ENCODE measurements at regions not wholly inside any gene's neighbourhood (a gene's known extent, or its start where the extent isn't known, plus 50 kb on each side); places are given as distances from the start of the nearest gene placed in this dataset.

GRCh38 chr20:52410182-52410647 lies 218.6 kb upstream of the ZFP64 start:
- H2AFZ ChIP-seq (ENCODE audit: control insufficient read depth, low read depth, low read length) = no peak overlapping the region
- TF ChIP-seq ZBTB11 (CRISPR knock-in tag; IDR thresholded peaks at IDR 0.05) = no peak
- TF ChIP-seq SUPT20H (IDR thresholded peaks at IDR 0.05; ENCODE audit: borderline replicate concordance, control insufficient read depth, low read depth, low read length) = no peak
- no peak for TF ChIP-seq PKNOX1 (IDR thresholded peaks at IDR 0.05)
- no peak for TF ChIP-seq HCFC1 (IDR thresholded peaks at IDR 0.05; ENCODE audit: low read length)
- no peak for TF ChIP-seq RCOR1 (conservative IDR thresholded peaks at IDR 0.05; ENCODE audit: low read depth, low read length)
- no peak for TF ChIP-seq CEBPB (IDR thresholded peaks at IDR 0.05; ENCODE audit: borderline replicate concordance in 1 of 2, low read depth in 2 of 2, low read length in 2 of 2)
- TF ChIP-seq CUX1 (IDR thresholded peaks at IDR 0.05; ENCODE audit: insufficient replicate concordance, low read depth, low read length) = no peak
- no peaks in the 10 kb centered on the region for H4K20me1 ChIP-seq (ENCODE audit: control insufficient read depth, insufficient read depth)
- FAIRE-seq (no peak), DNase-seq (ENCODE audit: low read depth, low spot score) (no peak), ATAC-seq (no peak)
- no peaks in the 10 kb centered on the region for H3K36me3 ChIP-seq (ENCODE audit: control insufficient read depth in 2 of 2, insufficient read depth in 2 of 2, low read length in 1 of 2)
- no peaks in the 10 kb centered on the region; the same call in 2 of the 3 replicates for H3K9me3 ChIP-seq (replicated peaks; ENCODE audit: control insufficient read depth, insufficient read depth, low read length)
- no peaks in the 10 kb centered on the region for H3K79me2 ChIP-seq (ENCODE audit: control insufficient read depth, insufficient read depth, low read length)
- ChIA-PET POLR2A (interaction anchor here (0.6 kb wide), 1 partner anchor 143 kb away, joined by 3 read pairs; no protein-coding TSS in a partner anchor), RAD21 (ENCODE audit: unreplicated experiment) (no interaction called here), CTCF (no interaction called here), SMC1A (ENCODE audit: uncharacterized antibody, unreplicated experiment) (interaction anchor here (0.6 kb wide), 1 partner anchor 771 kb away, joined by 3 read pairs; no protein-coding TSS in a partner anchor)
- H3K4me2 ChIP-seq (ENCODE audit: control insufficient read depth, insufficient read depth) = no peak overlapping the region
- BruUV-seq (replicated peaks) = no TSS peak
- no peak overlapping the region for H3K9ac ChIP-seq (ENCODE audit: control insufficient read depth, insufficient read depth, low read length)
- no peak overlapping the region for H3K27ac ChIP-seq (ENCODE audit: control insufficient read depth, insufficient read depth)
- WGBS (ENCODE audit: insufficient coverage, insufficient replicate concordance, low lambda C conversion rate, missing lambda C conversion rate) = 60% methylated on average over 11 of the region's 11 CpGs
- H3K27me3 ChIP-seq (replicated peaks in 1 of 2; ENCODE audit: control insufficient read depth in 2 of 2, insufficient read depth in 2 of 2, low read length in 1 of 2) = no peaks in the 10 kb centered on the region
- no peak overlapping the region for H3K4me3 ChIP-seq
- intact Hi-C loops (cut with micrococcal nuclease; ENCODE audit: unreplicated experiment) (no loop called here), in situ Hi-C loops (cut with MboI) (no loop called here)
- peaks cover 10% of the 10 kb centered on the region for H3K4me1 ChIP-seq (ENCODE audit: control insufficient read depth, insufficient read depth, low read length)

Measured in GM12878 (cell line).